GM20000 (cell line): ENCODE measurements at regions not wholly inside any gene's neighbourhood (a gene's known extent, or its start where the extent isn't known, plus 50 kb on each side); places are given as distances from the start of the nearest gene placed in this dataset.

ENCODE experiments used
- DNase-seq: peaks from one replicate; pipeline ENCODE4 v3.0.0; 2012; ENCODE audit warnings: low spot score
- CTCF ChIP-seq: IDR thresholded peaks from 2 replicates; pipeline ENCODE4 v1.5.1; 2012; ENCODE audit warnings: mild to moderate bottlenecking, control low read depth; ENCODE audit errors: extremely low read depth, missing control alignments

GRCh38 chr10:6996431-6996830 is 414.4 kb downstream of the SFMBT2 start:
- no peak for TF ChIP-seq CTCF
- DNase-seq = no peak

- TF ChIP-seq CTCF = no peak
- no peak for DNase-seq
These were observed 415.0 kb downstream of the SFMBT2 start for GRCh38 chr10:6995831-6996230.

GRCh38 chr10:6995341-6995740 is 415.3 kb upstream of the PRKCQ start:
- TF ChIP-seq CTCF = no peak
- no peak for DNase-seq

- TF ChIP-seq CTCF = no peak
- no peak for DNase-seq
These were observed 410.8 kb upstream of the PRKCQ start for GRCh38 chr10:6990891-6991290.

GRCh38 chr10:6988654-6989053 is 408.6 kb upstream of the PRKCQ start:
- no peak for TF ChIP-seq CTCF
- DNase-seq = no peak

- no peak for DNase-seq
- TF ChIP-seq CTCF = no peak
These were observed 407.5 kb upstream of the PRKCQ start for GRCh38 chr10:6987536-6987945.

GRCh38 chr10:6986927-6987326 is 406.9 kb upstream of the PRKCQ start:
- TF ChIP-seq CTCF = no peak
- no peak for DNase-seq

GRCh38 chr10:6985644-6986043 is 405.6 kb upstream of the PRKCQ start:
- no peak for TF ChIP-seq CTCF
- DNase-seq = no peak
